NCI-H1436 treated with DMSO at 0.1 percent for 48 hours (cell line): ENCODE measurements at regions not wholly inside any gene's neighbourhood (a gene's known extent, or its start where the extent isn't known, plus 50 kb on each side); places are given as distances from the start of the nearest gene placed in this dataset.

ENCODE experiments used
- DNase-seq: peaks from one replicate; lab custom pipeline; 2025; lab: John Stamatoyannopoulos, UW

DNA sequence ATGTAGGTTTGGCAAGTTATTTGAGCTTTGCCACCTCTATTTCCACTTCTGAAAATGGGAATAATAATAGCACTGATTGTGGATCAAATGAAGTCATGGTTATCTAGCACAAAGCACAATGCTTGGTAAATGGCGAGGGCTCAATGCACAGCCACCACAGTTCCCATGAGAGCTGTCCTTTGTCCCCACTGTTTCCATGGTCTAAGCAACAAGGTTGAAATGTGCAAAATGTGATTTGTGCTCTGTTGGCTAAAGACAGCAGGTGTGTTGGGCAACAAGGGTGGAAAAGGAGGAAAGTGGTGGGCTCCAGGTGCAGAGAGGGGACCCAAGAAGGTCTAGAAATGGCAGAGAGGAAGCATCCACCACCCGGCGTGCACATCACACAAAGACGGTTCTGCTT lies 200.5 kb downstream of the TRIM29 start:
- no peak for DNase-seq

DNA sequence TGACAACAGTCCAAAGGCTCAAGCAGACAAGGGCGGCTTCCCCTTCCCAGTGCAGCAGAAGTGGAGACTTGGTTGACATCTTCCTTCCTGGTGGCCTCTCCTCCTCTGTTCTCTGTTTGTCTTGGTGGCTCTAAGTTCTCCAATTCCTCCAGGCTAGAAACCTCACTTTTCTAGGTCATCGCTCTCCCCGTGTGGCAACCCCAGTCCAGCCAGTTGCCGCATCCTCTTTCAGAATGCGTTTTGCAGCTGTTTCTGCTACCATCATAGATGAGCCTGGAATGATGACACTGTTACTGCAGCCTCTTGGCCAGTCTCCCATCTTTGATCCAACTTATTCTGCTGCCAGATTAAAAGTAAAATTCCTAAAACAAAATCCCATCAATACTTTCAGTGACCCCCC lies 201.5 kb downstream of the TRIM29 start:
- DNase-seq, result no peak

DNA sequence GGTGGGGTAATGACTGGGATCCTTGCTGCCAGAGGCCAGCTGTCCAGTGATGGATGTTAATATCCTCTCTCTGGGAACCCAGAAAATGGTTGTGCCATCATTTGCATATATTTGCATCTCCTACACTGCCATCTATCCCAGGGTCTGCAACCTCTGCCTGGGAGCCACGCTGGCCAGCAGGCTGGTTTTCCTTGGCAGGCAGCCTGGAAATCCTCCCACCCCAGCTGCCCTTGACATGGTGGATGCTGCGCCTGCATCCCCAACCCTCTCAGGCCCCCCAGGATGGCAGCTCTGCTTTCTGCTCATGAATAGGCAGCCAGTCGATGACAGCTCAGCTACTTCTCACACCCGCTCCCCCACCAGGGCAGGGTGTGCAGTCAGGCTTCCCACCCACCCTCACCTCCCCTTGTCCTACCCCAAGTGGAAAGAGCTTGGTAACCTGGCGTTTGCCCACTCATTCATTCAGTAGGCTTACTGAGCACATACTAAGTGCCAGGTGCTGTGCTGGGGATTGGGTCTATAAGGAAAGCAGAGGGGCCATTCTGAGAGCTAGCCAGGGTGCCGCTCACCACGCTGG lies 202.5 kb downstream of the TRIM29 start:
- no peak for DNase-seq

DNA sequence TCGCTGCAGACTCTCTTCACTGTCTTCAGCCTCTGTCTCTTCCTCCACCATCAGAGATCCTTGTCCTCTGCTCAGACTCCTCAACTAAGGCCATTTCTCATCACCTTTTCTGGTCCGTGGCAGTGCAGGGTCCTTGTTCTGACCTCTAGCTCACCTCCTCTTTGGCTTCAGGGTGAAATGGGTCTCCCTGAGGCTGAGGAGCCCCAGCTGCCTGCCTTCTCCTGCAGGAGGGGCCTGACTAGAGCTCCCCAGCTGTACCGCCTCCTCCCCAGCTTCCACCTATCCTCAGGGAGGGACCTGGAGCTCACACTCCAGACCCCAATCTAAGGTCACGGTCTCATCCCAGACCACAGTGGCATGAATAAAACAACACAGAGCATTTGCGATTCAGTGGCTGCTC lies 203.0 kb downstream of the TRIM29 start:
- no peak for DNase-seq

DNA sequence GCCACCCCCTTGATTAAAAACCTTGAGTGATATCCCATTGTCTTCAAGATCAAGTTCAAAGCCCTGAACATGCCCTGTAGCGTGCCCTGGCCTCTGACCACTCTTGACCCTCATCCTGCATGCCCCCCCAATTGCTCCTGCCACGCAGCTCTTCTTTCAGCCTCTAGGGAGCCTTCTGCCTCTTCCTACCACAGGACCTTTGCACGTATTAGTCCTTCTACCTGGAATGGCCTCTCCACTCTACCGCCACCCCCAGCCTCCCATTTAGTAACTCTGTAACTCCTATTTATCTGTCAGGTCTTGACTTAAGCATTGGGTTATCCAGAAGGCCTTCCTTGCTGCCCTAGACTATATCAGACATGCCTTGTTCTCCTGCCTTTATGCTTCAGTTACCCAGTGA lies 203.6 kb downstream of the TRIM29 start:
- DNase-seq, result no peak

DNA sequence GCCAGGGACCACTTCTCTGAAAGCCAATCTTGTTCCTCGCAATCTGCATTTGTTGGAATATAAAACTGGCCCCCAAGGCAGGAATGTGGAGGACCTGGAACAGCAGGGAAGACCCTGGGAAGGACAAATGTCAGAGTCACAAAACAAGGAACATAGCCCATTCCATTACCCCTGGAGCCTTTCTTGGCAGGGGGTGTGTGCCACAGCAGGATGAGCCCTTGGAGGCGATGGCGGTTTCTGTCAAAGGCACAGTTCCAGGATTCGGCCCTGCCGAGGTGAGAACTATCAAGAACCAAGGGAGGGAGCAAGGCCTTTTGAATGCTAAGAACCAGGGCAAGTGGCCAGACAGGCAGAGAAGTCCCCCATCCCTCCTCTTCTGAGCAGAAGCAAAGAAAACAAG lies 204.3 kb downstream of the TRIM29 start:
- no peak for DNase-seq

DNA sequence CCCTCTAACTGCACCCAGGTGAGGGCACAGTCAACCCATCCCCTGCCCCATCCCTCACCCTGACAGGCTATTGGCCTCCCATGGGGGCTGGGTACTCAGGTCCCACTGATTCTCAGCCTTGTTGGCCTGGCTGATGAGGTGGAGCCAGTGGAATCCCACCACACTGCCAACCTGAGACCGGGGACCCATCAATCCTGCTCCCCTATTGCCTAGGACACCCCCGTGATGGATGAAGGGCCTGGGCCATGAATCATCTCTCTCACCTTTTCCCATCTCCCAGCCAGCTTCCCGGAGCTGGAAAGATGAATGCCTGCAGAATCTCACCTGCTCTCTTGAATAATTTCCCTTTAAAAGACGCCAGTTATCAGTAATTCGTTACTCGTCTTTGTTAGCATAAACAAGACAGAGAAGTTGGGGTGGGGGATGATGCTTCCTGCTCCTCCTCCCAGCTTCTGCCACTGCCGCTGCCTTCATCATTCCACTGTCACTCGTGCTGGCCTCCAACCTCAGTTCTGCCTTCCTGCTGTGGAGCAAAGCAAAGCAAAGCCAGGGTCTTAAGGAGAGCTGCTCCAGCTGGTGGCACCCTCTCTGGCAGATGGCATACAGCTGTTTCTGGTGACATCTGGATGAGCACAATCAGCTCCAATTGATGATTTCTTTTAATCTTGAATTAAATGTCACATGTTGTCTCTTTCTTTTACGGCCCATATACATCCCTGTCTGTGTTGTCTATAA lies 204.0 kb upstream of the NECTIN1 start:
- no peak for DNase-seq

DNA sequence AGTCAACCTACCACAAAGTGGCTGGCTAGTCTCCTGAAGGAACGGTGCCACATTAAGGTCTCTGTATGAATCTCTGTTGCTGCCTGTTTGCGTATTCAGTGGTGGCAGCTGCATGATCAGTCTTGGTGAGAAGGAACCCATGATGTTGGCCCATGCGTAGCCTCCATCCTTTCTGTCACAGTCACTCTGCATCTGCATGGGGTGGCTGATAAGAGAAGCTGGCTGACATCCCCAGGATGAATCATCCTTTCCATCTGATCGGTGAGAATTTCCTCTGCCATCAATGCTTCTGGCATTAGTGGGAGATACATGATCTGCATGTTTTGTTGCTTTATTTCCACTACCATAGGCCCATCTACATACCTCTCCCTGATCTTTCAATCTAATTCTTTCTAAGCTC lies 199.0 kb upstream of the NECTIN1 start:
- DNase-seq, result no peak

DNA sequence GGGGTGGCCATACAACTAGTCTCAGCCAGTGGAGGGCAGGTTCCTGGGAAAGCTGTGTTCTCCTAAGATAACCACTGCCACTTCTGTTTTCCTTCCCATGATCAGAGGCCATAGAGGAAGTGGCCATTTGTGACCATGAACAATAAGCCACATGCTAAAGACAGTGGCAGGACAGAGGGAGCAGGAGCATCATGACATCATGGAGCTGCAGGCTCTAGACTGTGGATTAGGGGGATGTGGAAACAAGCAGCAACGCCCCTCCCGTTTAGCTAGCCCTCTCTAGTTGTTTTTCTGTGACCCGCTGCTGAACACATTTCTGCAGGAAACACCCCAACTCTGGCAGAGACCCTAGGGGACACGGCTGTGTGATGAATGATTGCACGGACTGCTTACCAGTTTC lies 195.0 kb upstream of the NECTIN1 start:
- DNase-seq, result no peak

DNA sequence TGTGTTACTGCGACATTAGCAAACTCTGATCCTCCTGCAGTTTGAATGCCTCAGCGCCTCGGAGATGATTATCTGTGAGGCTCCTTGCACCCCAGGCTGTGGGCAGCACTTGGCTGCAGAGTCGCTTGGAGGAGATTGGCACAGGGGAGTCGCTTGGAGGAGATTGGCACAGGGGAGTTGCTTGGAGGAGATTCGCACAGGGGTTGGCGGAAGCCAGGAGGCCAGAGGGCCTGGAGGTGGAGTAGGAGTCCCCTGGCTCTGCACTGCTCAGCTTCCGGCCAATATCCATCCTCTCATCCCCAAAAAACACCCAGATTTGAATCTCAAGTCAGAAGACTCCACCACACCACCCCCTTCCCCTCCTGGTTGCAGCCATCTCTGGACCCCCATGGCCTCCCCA lies 192.6 kb upstream of the NECTIN1 start:
- DNase-seq, result no peak

DNA sequence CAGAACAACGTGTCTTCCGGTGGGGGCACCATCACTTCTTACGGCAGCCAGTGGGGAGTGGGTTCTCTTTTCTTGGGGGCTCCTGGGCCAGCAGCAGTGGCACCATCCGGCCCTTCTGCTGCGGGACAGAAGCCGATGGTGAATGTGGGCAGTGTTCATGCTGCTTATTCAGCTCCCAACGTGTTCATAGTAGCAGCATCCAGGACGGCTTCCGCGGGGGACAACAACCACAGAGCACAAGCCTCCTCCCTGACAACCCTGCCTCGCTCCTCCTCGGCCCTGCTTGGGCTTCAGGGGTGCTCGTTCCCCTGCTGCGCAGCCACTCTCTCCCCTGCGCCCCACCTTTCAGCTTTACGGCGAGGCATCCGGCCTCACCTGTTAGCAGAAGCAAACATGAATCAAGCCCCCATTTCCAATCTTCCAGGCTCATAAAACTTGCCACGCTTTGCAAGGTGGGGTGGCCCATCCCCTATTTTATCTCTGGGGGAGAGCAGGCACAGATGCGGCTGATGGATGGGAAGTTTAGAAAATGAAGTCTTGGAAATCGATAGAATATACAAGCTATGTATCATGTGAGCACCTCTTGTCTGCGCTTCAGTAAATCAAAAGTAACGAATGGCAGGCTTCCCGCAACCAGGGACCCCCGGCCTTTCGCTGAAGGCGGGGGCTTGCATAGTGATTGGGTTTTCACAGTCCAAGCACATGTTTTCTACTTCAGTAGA lies 191.8 kb upstream of the NECTIN1 start:
- no peak for DNase-seq

DNA sequence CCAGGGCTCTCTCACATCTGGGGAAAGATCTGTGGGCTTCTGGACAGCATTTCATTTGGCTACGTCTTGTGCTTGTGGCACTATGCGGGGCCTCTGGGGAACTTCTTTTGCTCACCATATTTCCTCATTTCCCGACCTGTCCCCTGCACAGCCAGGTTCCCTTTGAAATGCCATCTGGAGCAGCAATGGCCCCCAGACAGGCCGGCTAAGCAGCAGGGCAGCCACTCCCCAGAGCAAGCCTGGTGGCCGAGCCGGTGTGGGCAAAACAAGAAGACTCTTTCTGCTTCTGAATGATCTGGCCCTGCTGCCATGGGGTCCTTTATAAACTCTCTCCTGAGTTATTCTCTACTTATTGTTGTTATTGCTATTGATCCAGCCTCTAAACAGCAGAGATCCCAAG lies 190.7 kb upstream of the NECTIN1 start:
- DNase-seq, result no peak

DNA sequence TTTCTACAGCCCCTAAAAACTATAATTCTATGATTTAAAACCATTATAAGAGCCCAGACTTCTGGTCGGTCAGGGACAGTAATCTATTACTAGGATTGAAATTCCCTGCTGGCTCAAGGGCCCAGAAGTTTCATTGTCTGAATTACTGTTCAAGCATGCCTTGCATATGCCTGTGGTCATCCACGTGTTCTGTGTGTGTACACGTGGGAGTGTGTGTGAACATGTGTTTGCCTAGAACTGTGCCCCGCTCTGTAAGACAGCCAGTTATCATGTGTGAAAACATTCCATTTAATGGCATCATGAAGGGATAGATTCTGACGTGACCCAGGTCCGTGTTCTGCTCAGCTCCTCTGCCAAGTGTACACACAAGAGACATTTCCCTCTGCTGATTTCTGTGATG lies 189.3 kb upstream of the NECTIN1 start:
- DNase-seq, result no peak

DNA sequence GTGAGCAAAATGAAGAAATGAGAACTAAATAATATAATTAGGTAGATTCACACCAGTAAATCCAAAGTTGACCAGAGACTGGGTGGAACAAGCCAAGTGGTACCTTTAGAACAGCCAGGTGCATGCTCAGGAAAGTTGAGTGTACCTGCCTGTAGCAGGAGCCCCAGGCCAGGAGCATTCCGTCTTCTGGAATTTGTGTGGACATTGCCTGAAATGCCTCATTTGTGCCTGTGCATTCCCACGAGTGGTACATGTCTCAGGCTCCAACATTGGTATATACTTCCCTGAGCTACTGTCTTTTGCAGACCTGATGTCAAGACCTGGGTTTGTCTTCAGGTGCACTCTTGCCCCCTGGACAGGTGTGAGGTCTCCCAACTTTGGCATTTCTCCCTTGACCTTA lies 187.6 kb upstream of the NECTIN1 start:
- no peak for DNase-seq

DNA sequence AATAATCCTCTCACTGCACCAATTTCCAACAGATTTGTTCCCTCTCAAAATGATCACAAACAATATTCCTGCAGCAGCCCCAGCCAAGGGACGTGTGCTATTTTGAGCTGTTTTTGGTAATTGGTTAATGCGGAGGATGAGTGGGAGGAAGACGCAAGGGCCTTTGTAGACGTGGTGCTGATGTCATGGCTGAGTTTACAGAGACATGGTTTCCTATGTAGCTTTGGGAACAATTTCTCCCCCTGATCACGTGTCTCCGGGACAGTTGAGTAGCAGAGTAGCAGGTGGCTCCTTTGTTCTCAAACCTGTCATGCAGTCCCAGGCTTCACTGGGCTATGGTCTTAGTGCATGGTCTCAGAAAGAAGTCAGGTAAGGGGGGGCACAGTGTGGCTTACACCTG lies 183.2 kb upstream of the NECTIN1 start:
- peak; percentile 76 for DNase-seq

DNA sequence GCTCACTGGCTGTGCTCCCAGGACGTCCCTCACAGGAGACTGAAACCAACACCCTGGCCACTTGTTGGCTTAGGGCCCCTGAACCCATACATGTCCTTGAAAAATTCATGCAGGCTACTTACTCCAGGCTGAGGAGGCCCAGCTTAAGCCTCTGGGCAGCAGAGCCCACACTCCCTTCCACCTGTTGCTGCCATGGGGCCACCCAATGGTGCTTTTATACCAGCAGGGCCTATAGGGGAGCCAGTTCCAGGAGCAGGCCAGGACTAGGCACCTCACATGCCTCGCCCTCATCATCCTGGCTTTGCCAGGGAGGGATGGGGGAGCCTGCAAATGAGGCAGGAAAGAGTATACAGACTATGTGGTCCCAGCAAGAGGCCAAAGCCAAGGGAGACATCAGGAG lies 181.7 kb upstream of the NECTIN1 start:
- no peak for DNase-seq

DNA sequence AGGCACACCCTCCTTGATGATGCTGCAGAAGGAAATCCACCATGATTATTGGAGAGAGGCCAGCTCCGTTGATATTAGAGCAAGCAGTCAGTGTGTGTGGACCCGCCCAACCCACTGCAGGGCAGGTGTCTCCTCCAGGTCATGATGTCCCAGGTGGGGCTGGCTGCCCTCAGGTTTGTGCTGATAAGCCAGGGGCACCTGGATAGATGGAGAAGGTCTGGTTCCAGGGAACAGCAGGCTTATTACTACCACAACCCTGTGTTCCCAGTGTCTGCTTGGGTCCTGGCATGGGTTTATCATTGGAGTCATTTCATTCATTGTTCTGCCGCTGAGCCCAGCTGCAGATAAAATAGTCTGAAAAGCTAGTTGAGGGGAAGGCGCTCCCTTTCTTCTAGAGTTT lies 181.1 kb upstream of the NECTIN1 start:
- DNase-seq, result no peak

DNA sequence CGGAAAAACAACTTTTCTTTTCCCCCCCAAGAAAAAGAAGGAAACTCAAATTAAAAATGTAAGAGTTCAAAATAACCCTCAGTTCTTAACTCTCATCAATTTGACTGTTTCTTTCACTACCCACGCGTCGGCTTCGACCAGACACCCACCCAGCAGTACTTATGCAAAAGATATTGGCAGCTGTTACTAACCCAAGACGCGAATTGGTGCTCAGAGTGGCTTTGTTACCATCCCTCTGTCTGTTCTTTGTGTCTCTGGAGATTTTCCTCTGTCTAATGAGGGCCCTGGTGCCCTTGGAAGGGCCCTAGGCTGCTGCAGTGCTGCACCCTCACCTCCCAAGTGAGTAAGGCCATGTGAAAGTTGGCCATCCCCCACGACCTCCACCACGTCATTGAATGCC lies 180.5 kb upstream of the NECTIN1 start:
- no peak for DNase-seq

DNA sequence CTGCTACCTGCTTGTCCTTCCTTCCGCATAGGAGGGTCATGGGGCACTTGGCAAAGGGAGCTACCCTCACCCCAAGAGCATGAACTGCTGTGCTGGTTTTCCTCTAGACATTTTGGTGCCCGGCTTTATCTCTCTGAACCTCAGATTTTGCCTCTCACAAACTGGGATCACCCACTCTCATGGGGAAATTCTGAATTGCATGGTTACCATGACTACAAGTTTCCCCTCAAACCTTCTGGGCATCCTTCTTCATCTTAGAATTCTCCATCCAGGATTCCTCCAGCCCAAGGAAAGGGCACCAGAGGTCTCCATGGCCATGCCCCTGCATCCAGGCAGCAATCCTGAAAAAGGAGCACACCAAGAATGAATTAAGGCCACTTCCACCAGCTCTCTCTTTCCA lies 180.1 kb upstream of the NECTIN1 start:
- DNase-seq, result no peak

DNA sequence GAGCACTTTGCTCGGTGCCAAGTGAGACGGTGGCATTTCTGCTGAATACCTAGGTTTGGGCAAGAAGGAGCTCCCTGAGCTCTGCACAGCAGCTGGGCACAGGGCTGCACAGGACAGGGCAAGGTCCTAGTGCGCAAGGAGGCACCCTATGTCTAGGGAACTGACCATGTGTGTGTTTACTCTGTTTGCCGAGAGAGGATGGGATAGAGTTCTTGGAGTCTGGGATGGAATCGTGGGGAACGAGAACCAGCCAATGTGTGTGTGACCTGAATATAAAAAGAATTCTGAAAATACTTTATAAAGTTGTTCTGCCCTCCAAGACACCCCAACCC lies 179.5 kb upstream of the NECTIN1 start:
- DNase-seq, result no peak

DNA sequence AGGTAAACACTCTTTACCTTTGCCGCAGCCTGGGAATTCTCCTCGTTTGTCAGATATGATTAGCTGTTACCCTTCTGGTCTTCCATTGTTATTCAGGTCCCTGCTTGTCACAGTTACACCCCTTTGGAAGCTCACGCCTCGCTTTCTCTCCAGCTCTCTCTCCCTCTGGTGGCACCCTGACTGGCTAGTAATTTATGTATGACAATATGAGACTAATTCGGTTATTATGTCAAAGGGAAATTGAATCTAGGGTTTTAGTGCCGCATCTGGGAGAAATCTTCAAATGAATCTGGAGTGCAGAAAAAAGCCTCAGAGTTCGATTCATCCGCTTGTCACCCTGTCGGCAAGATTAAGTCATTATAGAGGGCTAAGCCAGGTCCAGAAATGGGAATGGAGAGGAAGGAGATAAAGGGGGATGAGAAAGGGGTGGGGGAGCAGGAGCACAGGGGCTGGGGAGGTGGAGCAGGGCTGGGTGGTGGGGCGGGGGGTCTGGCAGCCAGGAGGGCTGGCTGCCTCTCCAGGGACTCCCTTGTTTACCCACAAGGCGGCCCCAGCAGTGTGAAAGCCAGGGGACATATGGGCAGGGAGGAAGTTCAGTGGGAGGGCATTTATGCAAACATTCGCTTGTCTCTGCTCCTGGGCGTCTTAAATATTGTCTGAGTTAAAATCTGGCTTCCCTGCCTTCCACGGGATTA lies 179.0 kb upstream of the NECTIN1 start:
- DNase-seq, result no peak

DNA sequence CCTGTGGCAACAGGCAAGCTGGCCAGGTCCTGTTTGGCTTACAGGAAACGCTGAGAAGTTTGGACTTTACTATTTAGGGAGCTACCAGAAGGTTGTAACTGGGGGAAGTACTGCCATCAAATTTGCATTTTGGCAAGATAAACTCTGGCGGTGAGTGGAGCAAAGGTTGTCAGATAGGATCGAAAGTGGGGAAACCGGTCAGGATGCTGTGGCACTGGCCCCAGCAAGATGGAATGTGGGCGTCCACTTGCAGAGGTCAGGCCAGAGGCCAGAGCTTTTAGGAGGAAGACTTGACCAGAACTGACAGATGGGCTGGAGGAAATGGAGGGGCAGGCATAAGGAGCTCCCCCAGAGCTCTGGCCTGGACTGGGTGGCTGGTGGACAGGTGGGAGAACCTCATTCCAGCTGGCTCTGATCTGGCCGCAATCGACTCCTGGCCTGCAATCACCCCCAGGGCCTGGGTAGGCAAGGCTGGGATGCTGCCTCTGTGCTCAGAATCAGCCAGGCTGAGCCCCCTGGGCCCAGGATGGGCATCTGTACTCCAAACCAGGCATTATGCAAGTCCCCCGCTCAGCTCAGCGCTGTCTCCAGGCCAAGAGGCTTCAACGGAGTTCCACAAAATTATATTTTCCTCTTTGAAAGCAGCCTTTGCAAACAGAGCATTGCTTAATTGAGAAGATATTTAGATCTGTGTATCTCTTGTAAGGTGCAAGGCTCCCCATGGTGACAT lies 178.3 kb upstream of the NECTIN1 start:
- DNase-seq, result no peak
